Neural cell (in vitro differentiated cells): ENCODE measurements at regions not wholly inside any gene's neighbourhood (a gene's known extent, or its start where the extent isn't known, plus 50 kb on each side); places are given as distances from the start of the nearest gene placed in this dataset.
A peak's percentile ranks its signal among the peaks of the same experiment; 100 is the strongest.

Experiments used
- H2AFZ ChIP-seq: fragments of 200-600, 300-800 bp; sonication (generic), shearing (Covaris generic); 2 replicates; pipeline ENCODE4 v1.6.0; 2014; ENCODE audit warnings: low read depth, mild to moderate bottlenecking, antibody characterized with exemption, low read length, moderate library complexity
- H3F3A ChIP-seq: fragments of 200-600 bp; shearing (Covaris generic); 2 replicates; pipeline ENCODE4 v1.6.1; 2016; ENCODE audit warnings: mild to moderate bottlenecking, moderate library complexity, mixed read lengths, antibody characterized with exemption, low read length; ENCODE audit not compliant: insufficient read depth, poor library complexity, severe bottlenecking
- H3K27ac ChIP-seq: fragments of 200-600, 300-800 bp; sonication (generic), shearing (Covaris generic); 2 replicates; pipeline ENCODE4 v1.5.1; 2014; ENCODE audit warnings: mild to moderate bottlenecking, low read length, moderate library complexity
- H3K27me3 ChIP-seq: fragments of 300-800, 200-600 bp; sonication (generic), shearing (Covaris generic); 2 replicates; pipeline ENCODE4 v1.6.0; 2014; ENCODE audit warnings: mild to moderate bottlenecking, low read depth, low read length, moderate library complexity; ENCODE audit not compliant: insufficient read depth
- H3K36me3 ChIP-seq: fragments of 300-800, 200-600 bp; sonication (generic), shearing (Covaris generic); 2 replicates; pipeline ENCODE4 v1.5.1; 2014; ENCODE audit warnings: mild to moderate bottlenecking, antibody characterized with exemption, low read length, moderate library complexity; ENCODE audit not compliant: insufficient read depth
- H3K4me2 ChIP-seq: fragments of 300-800, 200-600 bp; sonication (generic), shearing (Covaris generic); 2 replicates; pipeline ENCODE4 v1.6.0; 2014; ENCODE audit warnings: mild to moderate bottlenecking, low read length
- H3K4me3 ChIP-seq: fragments of 300-800, 200-600 bp; sonication (generic), shearing (Covaris generic); 2 replicates; pipeline ENCODE4 v1.5.1; 2014; ENCODE audit warnings: mild to moderate bottlenecking, low read length, moderate library complexity
- H3K79me2 ChIP-seq: fragments of 200-600 bp; shearing (Covaris generic); replicated peaks from 2 replicates; pipeline ENCODE4 v1.6.0; 2014; ENCODE audit warnings: mild to moderate bottlenecking, low read length, moderate library complexity; ENCODE audit not compliant: insufficient read depth
- H3K9ac ChIP-seq: fragments of 300-800, 200-600 bp; sonication (generic), shearing (Covaris generic); 2 replicates; pipeline ENCODE4 v1.6.1; 2016; ENCODE audit warnings: mild to moderate bottlenecking, low read length, mixed read lengths
- H3K9me2 ChIP-seq: fragments of 200-600 bp; shearing (Covaris generic); 2 replicates; pipeline ENCODE4 v1.6.1; 2016; ENCODE audit warnings: mild to moderate bottlenecking, low read length, mixed read lengths; ENCODE audit not compliant: insufficient read depth
- H3K9me3 ChIP-seq: fragments of 200-600, 300-800 bp; sonication (generic), shearing (Covaris generic); 2 replicates; pipeline ENCODE4 v1.6.1; 2016; ENCODE audit warnings: mild to moderate bottlenecking, mixed run types, low read length, moderate library complexity, mixed read lengths
- H4K20me1 ChIP-seq: fragments of 200-600 bp; shearing (Covaris generic); 2 replicates; pipeline ENCODE4 v1.6.1; 2016; ENCODE audit warnings: mild to moderate bottlenecking, mixed run types; ENCODE audit not compliant: insufficient read depth
- EP300 ChIP-seq: fragments of 450-650 bp; conservative IDR thresholded peaks from 2 replicates; pipeline ENCODE4 v1.6.1; 2014; ENCODE audit warnings: antibody characterized with exemption, mild to moderate bottlenecking, moderate library complexity; ENCODE audit not compliant: poor library complexity, severe bottlenecking
- EZH2 ChIP-seq: fragments of 200-600, 300-800 bp; shearing (Covaris generic), sonication (generic); IDR thresholded peaks from 2 replicates; pipeline ENCODE4 v1.6.1; 2014; ENCODE audit warnings: antibody characterized with exemption, low read length, borderline replicate concordance, mild to moderate bottlenecking; ENCODE audit not compliant: insufficient read depth, poor library complexity, severe bottlenecking
- MXI1 ChIP-seq: fragments of 450-650 bp; conservative IDR thresholded peaks from 2 replicates; pipeline ENCODE4 v1.6.1; 2014; ENCODE audit warnings: antibody characterized with exemption, mild to moderate bottlenecking; ENCODE audit not compliant: poor library complexity, severe bottlenecking
- POLR2AphosphoS5 ChIP-seq: IDR thresholded peaks from 2 replicates; pipeline ENCODE4 v1.6.1; 2012
- RAD21 ChIP-seq: fragments of 450-650 bp; conservative IDR thresholded peaks from 2 replicates; pipeline ENCODE4 v1.6.1; 2014; ENCODE audit warnings: antibody characterized with exemption, mild to moderate bottlenecking, moderate library complexity
- SMC3 ChIP-seq: fragments of 450-650 bp; conservative IDR thresholded peaks from 2 replicates; pipeline ENCODE4 v1.6.1; 2014; ENCODE audit warnings: antibody characterized with exemption, mild to moderate bottlenecking, moderate library complexity; ENCODE audit not compliant: poor library complexity
- TAF1 ChIP-seq: IDR thresholded peaks from 2 replicates; pipeline ENCODE4 v1.6.1; 2012; ENCODE audit warnings: low read depth
- TF ChIP-seq, protein P1 (sequence below): fragments of 450-650 bp; IDR thresholded peaks from 2 replicates; pipeline ENCODE4 v1.5.1; 2014; ENCODE audit warnings: antibody characterized with exemption, mild to moderate bottlenecking, moderate library complexity; ENCODE audit not compliant: poor library complexity, severe bottlenecking
- TF ChIP-seq, protein P2 (sequence below): IDR thresholded peaks from 2 replicates; pipeline ENCODE4 v1.6.1; 2012; ENCODE audit warnings: borderline replicate concordance

GRCh38 chr18:57961411-57961810 is 82.6 kb upstream of the NEDD4L start:
- Histone ChIP-seq H3K27me3 (no peaks in the 10 kb centered on the region), H3K79me2 (no peaks in the 10 kb centered on the region), H2AFZ (no peak overlapping the region), H3K9me2 (no peaks in the 10 kb centered on the region), H3K4me3 (no peak overlapping the region), H4K20me1 (no peaks in the 10 kb centered on the region), H3K9me3 (no peaks in the 10 kb centered on the region), H3F3A (no peaks in the 10 kb centered on the region), H3K27ac (no peak overlapping the region), H3K4me2 (no peak overlapping the region), H3K36me3 (no peaks in the 10 kb centered on the region), H3K9ac (no peak overlapping the region)
- TF ChIP-seq SMC3: no peak
- no peak for TF ChIP-seq EP300
- no peak for TF ChIP-seq RAD21
- no peak for TF ChIP-seq POLR2AphosphoS5
- TF ChIP-seq EZH2: no peak
- no peak for TF ChIP-seq TAF1
- TF ChIP-seq, protein P1, sequence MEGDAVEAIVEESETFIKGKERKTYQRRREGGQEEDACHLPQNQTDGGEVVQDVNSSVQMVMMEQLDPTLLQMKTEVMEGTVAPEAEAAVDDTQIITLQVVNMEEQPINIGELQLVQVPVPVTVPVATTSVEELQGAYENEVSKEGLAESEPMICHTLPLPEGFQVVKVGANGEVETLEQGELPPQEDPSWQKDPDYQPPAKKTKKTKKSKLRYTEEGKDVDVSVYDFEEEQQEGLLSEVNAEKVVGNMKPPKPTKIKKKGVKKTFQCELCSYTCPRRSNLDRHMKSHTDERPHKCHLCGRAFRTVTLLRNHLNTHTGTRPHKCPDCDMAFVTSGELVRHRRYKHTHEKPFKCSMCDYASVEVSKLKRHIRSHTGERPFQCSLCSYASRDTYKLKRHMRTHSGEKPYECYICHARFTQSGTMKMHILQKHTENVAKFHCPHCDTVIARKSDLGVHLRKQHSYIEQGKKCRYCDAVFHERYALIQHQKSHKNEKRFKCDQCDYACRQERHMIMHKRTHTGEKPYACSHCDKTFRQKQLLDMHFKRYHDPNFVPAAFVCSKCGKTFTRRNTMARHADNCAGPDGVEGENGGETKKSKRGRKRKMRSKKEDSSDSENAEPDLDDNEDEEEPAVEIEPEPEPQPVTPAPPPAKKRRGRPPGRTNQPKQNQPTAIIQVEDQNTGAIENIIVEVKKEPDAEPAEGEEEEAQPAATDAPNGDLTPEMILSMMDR: no peak
- no peak for TF ChIP-seq MXI1
- TF ChIP-seq, protein P2, sequence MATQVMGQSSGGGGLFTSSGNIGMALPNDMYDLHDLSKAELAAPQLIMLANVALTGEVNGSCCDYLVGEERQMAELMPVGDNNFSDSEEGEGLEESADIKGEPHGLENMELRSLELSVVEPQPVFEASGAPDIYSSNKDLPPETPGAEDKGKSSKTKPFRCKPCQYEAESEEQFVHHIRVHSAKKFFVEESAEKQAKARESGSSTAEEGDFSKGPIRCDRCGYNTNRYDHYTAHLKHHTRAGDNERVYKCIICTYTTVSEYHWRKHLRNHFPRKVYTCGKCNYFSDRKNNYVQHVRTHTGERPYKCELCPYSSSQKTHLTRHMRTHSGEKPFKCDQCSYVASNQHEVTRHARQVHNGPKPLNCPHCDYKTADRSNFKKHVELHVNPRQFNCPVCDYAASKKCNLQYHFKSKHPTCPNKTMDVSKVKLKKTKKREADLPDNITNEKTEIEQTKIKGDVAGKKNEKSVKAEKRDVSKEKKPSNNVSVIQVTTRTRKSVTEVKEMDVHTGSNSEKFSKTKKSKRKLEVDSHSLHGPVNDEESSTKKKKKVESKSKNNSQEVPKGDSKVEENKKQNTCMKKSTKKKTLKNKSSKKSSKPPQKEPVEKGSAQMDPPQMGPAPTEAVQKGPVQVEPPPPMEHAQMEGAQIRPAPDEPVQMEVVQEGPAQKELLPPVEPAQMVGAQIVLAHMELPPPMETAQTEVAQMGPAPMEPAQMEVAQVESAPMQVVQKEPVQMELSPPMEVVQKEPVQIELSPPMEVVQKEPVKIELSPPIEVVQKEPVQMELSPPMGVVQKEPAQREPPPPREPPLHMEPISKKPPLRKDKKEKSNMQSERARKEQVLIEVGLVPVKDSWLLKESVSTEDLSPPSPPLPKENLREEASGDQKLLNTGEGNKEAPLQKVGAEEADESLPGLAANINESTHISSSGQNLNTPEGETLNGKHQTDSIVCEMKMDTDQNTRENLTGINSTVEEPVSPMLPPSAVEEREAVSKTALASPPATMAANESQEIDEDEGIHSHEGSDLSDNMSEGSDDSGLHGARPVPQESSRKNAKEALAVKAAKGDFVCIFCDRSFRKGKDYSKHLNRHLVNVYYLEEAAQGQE: no peak

DNA sequence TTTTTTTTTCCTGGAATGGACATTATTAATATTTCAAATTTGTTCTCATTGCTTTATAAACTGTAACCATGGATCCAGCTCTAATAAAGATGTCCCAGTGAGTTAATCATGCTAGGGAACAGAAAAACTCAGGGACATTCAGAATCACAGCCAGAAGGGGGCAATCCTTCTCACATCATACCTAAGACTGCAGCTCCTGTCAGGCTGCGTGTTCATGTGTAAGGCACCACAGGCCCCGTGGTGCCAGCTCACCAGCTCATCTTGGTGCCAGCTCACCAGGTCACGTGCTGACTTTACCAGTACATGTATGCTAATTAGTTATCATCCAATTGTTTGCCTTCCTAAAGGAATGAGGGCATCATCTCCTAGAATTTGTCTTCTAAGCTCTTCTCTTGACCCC is 84.7 kb upstream of the NEDD4L start:
- H3F3A ChIP-seq: no peaks in the 10 kb centered on the region

More for the DNA sequence above, 84.7 kb upstream of the NEDD4L start:
- Histone ChIP-seq H3K4me2 (no peak overlapping the region), H3K4me3 (no peak overlapping the region), H3K27ac (no peak overlapping the region), H3K9me3 (no peaks in the 10 kb centered on the region), H3K27me3 (no peaks in the 10 kb centered on the region), H3K79me2 (no peaks in the 10 kb centered on the region), H3K9ac (no peak overlapping the region), H2AFZ (no peak overlapping the region), H3K36me3 (no peaks in the 10 kb centered on the region), H3K9me2 (no peaks in the 10 kb centered on the region), H4K20me1 (no peaks in the 10 kb centered on the region)
- TF ChIP-seq, protein P1: peak; percentile 60
- TF ChIP-seq MXI1 (no peak), EP300 (no peak), RAD21 (peak; percentile 63), SMC3 (peak; percentile 66), TAF1 (no peak), EZH2 (no peak), POLR2AphosphoS5 (no peak)
- TF ChIP-seq, protein P2: no peak
